ENCODE measurements at regions not wholly inside any gene's neighbourhood (a gene's known extent, or its start where the extent isn't known, plus 50 kb on each side); places are given as distances from the start of the nearest gene placed in this dataset.

DNA sequence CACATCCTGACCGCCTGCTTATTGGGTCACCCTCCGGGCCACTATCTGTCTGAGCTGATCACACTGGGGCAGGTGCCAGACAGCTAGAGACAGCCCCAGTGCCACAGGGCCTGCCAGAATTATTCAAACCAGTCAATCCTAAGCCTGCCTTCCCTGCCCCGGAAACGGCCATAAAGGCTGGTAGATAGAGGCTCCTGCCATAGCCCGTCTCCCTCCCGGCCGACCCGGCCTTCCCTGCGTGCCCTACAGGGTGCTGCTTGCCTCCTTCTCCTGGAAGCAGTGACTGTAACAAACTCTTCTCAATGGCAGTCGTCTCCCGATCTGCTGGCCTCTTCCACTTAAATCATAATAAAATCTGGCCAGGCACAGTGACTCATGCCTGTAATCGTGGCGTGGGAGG, 158.6 kb upstream of the SOX1 start:
- H3K27me3 ChIP-seq (ENCODE audit: low read depth), result peaks cover 4% of the 10 kb centered on the region
- H3K4me1 ChIP-seq, result no peaks in the 10 kb centered on the region
- H3K36me3 ChIP-seq, result no peaks in the 10 kb centered on the region
- ATAC-seq (no peak), DNase-seq (no peak)
- intact Hi-C loops (cut with DNase I), result no loop called here
- no peak overlapping the region for H3K4me3 ChIP-seq
- no peak overlapping the region for H3K27ac ChIP-seq
- TF ChIP-seq CTCF (IDR thresholded peaks at IDR 0.05), result no peak
- H3K9me3 ChIP-seq, result no peaks in the 10 kb centered on the region

DNA sequence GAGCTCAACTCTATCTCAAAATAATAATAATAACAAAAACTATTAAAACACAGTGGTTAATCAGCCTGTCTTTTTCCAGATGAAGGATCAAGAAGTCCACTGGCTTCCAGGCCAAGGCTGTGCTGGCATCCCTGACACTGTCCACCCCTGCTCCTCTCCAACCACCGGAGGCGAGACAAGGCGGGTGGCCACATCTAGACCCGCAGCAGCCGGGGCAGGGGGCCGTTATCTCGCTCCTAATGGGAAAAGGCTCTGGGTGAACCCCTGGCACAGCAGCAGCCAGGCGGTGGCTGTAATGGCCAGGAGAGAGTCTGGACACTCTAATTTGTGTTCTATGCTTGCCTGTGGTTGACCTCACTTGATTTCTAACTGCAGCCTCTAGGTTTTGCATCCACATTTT, 158.0 kb upstream of the SOX1 start:
- Histone ChIP-seq H3K27ac (no peak overlapping the region), H3K36me3 (no peaks in the 10 kb centered on the region), H3K27me3 (ENCODE audit: low read depth) (peaks cover 4% of the 10 kb centered on the region), H3K9me3 (no peaks in the 10 kb centered on the region), H3K4me3 (no peak overlapping the region), H3K4me1 (no peaks in the 10 kb centered on the region)
- DNase-seq, result no peak
- ATAC-seq, result no peak
- no peak for TF ChIP-seq CTCF (IDR thresholded peaks at IDR 0.05)
- intact Hi-C loops (cut with DNase I), result no loop called here

DNA sequence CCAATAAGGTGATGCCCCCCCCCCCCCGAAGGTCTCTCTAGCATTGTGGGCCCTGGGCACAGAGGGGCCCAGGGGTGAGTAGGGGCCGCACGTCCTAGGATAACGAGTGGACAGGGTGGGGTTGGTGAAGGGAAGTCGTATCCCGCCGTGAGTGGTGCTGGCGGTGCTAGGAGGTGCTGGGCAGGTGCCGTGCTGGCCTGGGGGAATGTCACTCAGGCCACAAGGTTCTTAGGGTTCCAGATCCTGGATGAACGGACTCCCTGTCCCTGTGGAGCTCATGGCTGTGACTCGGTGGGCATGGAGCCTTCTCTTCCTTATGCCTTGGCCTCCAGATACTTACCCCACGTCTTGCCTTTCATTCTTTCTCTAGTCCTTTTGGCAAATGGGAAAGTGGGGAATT, 157.4 kb upstream of the SOX1 start:
- H3K27ac ChIP-seq, result no peak overlapping the region
- no peaks in the 10 kb centered on the region for H3K9me3 ChIP-seq
- H3K36me3 ChIP-seq, result no peaks in the 10 kb centered on the region
- H3K4me3 ChIP-seq, result no peak overlapping the region
- H3K27me3 ChIP-seq (ENCODE audit: low read depth), result peaks cover 2% of the 10 kb centered on the region
- ATAC-seq (no peak), DNase-seq (no peak)
- intact Hi-C loops (cut with DNase I), result no loop called here
- TF ChIP-seq CTCF (IDR thresholded peaks at IDR 0.05), result no peak
- H3K4me1 ChIP-seq, result no peaks in the 10 kb centered on the region

GRCh38 chr13:111909971-111910671, 156.8 kb upstream of the SOX1 start:
- intact Hi-C loops (cut with DNase I), result no loop called here
- DNase-seq (no peak), ATAC-seq (no peak)
- TF ChIP-seq CTCF (IDR thresholded peaks at IDR 0.05), result no peak
- no peak overlapping the region for H3K4me3 ChIP-seq
- H3K27me3 ChIP-seq (ENCODE audit: low read depth), result no peaks in the 10 kb centered on the region
- no peak overlapping the region for H3K27ac ChIP-seq
- H3K4me1 ChIP-seq, result no peaks in the 10 kb centered on the region
- H3K9me3 ChIP-seq, result no peaks in the 10 kb centered on the region
- H3K36me3 ChIP-seq, result no peaks in the 10 kb centered on the region

DNA sequence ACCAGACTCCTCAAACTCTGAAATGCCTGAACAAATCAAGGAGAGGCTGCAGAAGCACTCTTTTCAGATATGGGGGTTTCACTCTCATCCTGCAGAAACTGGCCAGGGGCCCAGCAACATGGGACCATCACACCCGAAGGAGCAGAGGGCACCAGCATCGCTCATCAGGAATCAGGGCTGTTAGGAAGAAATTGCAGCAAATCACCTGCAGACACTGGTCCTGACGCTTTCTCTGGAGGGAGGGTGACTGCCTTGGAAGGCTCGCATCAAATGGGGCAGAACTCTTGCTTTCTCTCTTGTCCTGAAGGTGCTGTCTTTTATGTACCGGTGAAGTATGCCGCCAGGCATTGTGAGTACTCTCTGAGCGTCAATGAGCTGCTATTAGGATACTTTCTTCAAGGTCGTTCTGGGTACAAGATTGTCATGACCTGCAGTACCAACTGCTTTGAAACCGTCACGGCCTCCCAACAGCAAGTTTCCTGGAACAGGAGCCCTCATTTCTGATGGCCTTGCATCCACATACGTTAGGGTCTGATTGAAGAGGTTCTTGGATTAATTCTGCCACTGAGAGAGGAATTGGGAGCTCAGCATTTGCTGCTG, 155.7 kb upstream of the SOX1 start:
- Histone ChIP-seq H3K9me3 (no peaks in the 10 kb centered on the region), H3K27ac (no peak overlapping the region), H3K36me3 (no peaks in the 10 kb centered on the region), H3K4me1 (no peaks in the 10 kb centered on the region), H3K27me3 (ENCODE audit: low read depth) (no peaks in the 10 kb centered on the region), H3K4me3 (no peak overlapping the region)
- DNase-seq (no peak), ATAC-seq (no peak)
- no peak for TF ChIP-seq CTCF (IDR thresholded peaks at IDR 0.05)
- intact Hi-C loops (cut with DNase I), result no loop called here

Data from lower lobe of right lung (tissue), 2 donors.